Right lung (tissue), 2 donors: ENCODE measurements at regions not wholly inside any gene's neighbourhood (a gene's known extent, or its start where the extent isn't known, plus 50 kb on each side); places are given as distances from the start of the nearest gene placed in this dataset.
"Not testable (repeated sequence)": the region's sequence is repeated elsewhere in the genome, so short reads cannot be mapped to it uniquely, and the experiment has no call there.

Source experiments
- DNase-seq, 2 donors: peaks; one replicate each; pipeline ENCODE4 v3.0.0-alpha.2; 2013

DNA sequence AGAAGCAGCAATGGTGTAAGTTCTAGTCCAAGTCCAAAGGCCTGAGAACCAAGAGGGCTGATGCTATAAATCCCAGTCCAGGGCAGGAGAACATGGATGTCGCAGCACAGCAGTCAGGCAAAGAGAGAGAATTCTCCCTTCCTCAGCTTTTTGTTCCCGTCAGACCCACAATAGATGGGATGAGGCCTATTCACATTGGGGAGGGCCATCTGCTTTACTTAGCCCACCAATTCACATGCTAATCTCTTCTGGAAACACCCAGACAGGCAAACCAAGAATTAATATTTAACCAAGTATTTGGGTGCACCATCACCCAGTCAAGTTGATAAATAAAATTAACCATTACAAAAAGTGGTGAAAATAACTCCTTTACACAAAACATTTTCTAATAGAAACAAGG lies 511.7 kb upstream of the UBE2E2 start:
- peak; percentile 15 to 21 for DNase-seq

DNA sequence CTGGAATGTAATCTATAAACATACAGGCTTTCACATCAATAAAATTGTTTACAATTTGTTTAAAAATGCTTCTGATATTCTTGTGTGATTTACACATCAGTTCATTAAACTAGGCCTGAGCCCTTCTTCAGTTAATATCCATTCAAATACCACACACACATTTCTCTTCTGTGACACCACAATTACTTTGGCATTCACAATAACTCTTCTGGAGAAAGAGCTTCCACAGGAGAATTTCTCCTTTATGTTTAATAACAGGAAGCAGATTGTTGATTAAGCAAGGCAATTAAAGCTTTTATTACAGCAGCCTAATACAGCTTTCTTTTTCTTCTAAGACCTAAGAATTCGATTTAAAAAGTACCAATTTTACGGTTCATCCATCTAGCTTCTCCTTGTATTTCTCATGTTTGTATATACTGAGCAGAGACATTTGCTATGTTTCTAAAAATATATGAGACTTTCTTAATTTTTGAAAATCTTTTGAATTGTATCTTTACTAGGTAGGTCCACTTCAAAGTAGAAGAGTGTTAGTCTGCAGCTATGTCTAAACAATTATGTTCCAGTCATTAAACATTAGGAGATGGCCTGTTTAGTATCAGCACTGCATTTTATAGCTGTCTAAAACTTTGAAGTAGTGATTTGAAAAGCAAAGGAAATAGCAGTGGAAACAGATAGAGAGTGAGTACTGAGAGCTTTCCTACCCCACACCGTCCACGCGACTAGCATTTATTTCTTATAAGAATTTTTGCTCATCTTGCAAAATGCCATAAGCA lies 511.1 kb upstream of the UBE2E2 start:
- DNase-seq: peak; percentile 23 to 26

DNA sequence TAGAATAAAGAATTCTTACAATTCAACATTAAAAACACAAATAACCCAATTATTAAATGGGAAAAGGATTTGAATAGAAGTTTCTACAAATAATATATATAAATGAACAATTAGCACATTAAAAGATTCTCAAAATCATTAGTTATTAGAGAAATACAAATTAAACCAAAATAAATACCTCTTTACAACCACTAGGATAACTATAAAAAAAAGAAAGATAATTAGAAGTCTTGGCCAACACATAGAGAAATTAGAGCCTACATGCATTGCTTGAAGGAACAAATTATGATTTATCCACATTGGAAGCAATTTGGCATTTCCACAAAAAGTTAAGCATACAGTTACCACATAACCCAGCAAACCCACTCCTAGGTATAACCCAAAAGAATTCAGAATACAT lies 502.3 kb upstream of the UBE2E2 start:
- DNase-seq: no peak

- DNase-seq: no peak
These were observed 499.0 kb upstream of the UBE2E2 start for GRCh38 chr3:22704166-22704565.

DNA sequence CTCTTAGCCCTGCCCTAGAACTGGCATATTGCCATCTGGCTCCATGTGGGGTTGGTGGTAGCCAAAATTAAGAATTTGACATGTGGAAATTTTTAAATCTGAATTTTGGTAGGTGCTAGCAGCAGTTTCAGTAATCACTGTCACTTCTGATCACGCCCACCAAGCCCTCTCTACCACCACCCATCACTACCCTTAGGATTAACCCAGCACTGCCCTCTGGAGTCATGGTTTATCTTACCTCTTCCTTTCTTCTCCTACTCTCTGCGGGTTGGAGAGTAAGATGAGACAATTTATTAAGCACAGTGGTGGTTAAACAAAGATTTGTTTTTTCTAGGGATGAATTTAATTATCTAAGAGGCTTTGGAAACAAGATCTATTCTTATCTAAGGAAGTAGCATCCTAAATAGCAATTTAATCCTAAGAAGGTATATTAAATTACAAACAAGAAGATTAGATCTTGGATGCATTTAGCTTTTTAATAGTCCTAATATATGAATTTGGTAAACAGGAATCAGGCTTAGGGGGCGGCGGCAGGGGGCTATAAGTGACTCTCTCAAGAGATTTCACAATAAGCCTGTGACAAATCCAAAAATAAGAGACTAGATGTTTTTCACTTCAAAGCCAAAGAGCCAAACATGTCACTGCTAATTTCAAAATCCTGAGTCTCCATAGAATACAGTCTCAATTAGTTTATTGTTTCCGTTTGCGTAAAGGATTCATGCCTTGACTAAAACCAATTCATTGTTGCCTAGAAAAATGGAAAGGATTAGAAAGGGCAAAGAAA lies 498.4 kb upstream of the UBE2E2 start:
- DNase-seq: no peak

DNA sequence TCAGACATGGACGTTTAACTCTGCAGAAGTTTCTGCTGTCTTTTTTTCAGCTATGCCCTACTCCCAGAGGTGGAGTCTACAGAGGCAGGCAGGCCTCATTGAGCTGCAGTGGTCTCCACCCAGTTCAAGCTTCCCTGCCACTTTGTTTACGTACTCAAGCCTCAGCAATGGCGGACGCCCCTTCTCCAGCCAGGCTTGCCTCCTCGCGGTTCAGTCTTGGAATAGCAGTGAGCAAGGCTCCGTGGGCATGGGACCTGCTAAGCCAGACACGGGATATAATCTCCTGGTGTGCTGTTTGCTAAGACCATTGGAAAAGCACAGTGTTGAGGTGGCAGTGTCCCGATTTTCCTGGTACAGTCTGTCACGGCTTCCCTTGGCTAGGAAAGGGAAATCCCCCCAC lies 496.2 kb upstream of the UBE2E2 start:
- DNase-seq: not testable (repeated sequence)

GRCh38 chr3:22713936-22714335 lies 489.2 kb upstream of the UBE2E2 start:
- DNase-seq: peak in 1 of 2 donors; percentile 11

- DNase-seq: no peak
These were observed 488.4 kb upstream of the UBE2E2 start for GRCh38 chr3:22714749-22715148.

- DNase-seq: no peak
These were observed 482.5 kb upstream of the UBE2E2 start for GRCh38 chr3:22720596-22720995.

GRCh38 chr3:22724420-22724819 lies 478.7 kb upstream of the UBE2E2 start:
- DNase-seq: no peak

DNA sequence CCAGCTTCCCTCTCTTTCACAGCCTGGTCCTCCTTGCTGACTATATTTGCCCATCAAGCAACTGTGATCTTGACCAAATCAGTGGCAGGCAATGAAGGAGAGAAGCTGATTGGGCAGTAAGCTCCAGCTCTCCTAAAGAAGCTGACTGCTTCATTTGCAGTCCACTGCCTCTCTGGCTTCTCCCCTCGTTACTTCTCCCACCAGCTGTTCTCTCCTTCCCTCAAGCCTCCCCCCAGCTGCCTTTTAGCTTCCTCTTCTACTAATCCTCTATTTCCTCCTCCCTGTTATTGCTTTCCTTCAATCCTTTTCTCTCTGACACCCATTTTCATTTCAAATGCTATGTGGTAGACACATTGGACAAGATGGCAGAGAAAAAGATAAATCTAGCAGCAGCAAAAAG lies 474.7 kb upstream of the UBE2E2 start:
- DNase-seq: no peak

- DNase-seq: no peak
These were observed 473.9 kb upstream of the UBE2E2 start for GRCh38 chr3:22729212-22729611.

- DNase-seq: no peak
These were observed 473.1 kb upstream of the UBE2E2 start for GRCh38 chr3:22729981-22730380.

GRCh38 chr3:22730701-22731100 lies 472.4 kb upstream of the UBE2E2 start:
- no peak for DNase-seq

DNA sequence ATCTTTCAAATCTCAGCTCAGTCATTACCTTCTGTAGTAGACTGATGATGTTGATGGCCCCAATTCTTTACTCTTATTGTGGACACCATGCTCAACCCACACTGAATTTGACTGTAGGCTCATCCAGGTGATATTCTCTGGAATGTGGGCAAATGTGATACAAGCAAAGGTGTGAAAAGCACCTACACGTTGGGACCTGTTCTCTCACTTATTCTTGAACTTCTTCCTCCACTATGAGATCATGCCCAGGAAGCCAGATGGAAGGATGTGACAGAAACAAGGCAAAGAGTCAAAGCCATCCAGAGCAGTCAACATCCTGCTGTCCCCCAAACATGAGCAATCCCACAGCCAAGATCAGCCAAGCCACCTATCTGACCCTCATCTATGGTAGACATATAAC lies 471.2 kb upstream of the UBE2E2 start:
- DNase-seq: no peak

DNA sequence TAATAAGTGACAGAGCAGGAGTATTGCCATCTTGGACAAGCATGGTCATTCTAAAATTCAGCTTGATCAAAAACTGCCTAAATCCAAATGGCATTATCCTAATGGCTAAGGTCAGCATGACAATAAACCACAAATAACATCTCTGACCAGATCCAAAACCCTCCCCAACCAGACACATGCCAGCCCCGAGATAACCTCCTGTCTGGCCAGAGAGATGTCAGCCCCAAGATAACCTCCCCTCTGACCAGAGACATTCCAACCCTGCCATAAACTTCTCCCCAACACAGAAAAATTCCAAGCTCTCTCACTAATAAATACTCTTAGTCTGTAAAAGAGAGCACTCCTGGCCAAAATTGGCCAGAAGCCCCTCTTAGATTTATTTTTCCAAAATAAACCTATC lies 470.5 kb upstream of the UBE2E2 start:
- DNase-seq: no peak

DNA sequence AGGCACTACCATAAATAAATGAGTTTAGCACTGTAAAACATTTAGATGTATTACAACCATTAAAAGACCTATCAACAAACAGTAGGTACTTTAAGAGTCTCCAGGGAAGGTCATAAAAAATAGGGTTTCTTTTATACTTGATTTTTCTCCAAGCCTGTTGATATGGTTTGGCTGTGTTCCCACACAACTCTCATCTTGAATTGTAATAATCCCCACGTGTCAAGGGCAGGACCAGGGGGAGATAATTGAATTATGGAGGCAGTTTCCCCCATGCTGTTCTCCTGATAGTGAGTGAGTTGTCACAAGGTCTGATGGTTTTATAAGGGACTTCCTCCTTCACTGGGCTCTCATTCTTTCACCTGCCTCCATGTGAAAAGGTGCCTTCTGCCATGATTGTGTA lies 468.9 kb upstream of the UBE2E2 start:
- no peak for DNase-seq

DNA sequence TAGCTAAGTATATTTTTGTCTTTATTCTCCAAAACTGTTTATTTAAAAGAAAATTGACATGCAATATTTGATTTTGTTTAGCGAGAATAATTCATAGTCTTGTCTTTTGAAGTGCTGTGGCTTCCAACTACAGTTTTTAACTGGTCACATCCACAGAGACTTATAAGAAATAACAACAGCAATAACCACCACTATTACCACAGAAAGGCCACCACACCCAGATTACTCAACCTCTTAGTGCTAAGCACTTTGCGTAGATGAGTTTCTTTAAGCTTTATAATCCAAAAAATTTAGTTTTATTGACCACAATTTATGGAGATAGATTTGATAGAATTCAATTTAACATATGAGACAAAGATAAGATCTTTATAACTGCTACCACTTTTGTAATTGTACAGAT lies 468.4 kb upstream of the UBE2E2 start:
- no peak for DNase-seq

DNA sequence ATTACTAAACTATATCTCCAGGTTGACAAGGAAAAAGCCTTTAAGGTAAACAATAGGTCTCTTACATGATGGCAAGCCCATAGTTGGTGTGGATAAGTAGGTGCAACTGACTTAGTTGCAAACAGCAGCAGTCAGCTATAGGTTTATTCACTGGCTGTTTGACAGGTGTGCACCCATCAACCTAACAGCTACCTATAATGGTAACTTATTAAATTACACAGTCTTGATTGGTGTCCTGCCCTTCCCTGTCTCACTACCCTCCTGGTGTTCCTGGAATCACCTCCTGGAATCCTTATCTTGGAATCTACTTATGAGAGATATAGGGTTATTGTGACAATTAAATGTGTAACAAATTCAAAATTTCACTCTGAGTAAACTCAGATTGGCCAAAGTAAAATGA lies 467.8 kb upstream of the UBE2E2 start:
- no peak for DNase-seq

GRCh38 chr3:22743386-22743785 lies 459.7 kb upstream of the UBE2E2 start:
- DNase-seq: not testable (repeated sequence)

GRCh38 chr3:22745321-22745720 lies 457.8 kb upstream of the UBE2E2 start:
- DNase-seq: no peak

- DNase-seq: no peak
These were observed 456.9 kb upstream of the UBE2E2 start for GRCh38 chr3:22746221-22746620.

DNA sequence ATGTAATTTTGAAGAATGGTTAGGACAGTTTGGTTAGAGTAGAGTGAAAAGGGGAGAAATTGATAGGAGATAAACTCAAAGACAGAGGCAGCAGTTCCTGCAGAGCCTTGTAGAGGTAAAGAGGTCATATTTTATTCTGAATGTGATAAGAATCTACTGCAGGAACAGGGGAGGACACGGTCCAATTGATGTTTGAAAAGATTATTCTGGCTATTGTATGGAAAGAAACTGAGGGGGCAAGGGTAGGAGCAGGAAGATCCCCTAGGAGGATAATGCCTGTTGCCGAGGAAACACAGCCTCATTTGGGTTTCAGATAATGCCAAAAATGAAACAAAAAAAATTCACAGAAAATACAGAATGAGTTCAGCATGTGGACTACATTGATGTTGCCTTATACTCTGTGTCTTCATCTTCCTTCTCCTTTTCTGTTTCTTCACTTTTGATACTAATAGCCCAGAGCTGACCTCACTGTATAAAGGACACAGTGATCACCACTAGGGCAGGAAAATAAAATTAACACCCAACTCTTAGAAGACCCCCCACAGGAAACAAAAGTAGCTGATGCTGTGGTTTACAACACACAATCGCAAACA lies 454.6 kb upstream of the UBE2E2 start:
- peak in 1 of 2 donors; percentile 6 for DNase-seq
